Ovary (tissue), 7 donors: ENCODE measurements at regions not wholly inside any gene's neighbourhood (a gene's known extent, or its start where the extent isn't known, plus 50 kb on each side); places are given as distances from the start of the nearest gene placed in this dataset.

Source experiments
- DNase-seq, 5 donors: peaks; one replicate each; pipeline ENCODE4 v3.0.0-alpha.2; 2019 to 2020
- H3K27ac ChIP-seq, 2 donors: fragments of 200-600 bp; one replicate each; pipeline versions ENCODE4 v1.5.1 to v1.8.0; 2019 to 2022
- H3K27me3 ChIP-seq: fragments of 200-600 bp; one replicate; pipeline ENCODE4 v1.8.0; 2022
- H3K36me3 ChIP-seq: fragments of 200-600 bp; sonication (generic); one replicate; pipeline ENCODE4 v1.5.1; 2019
- H3K4me1 ChIP-seq: one replicate; pipeline ENCODE4 v1.8.1; 2013; ENCODE audit warnings: mild to moderate bottlenecking, moderate library complexity; ENCODE audit not compliant: insufficient read depth
- H3K4me3 ChIP-seq: fragments of 200-600 bp; sonication (generic); one replicate; pipeline ENCODE4 v1.5.1; 2017
- H3K9me3 ChIP-seq, 2 donors: fragments of 200-600 bp in 1 of 2; sonication (generic) in 1 of 2; one replicate each; pipeline versions ENCODE4 v1.5.1 to v1.8.1; 2013 to 2019; ENCODE audit warnings: mild to moderate bottlenecking in 1 of 2, moderate library complexity in 1 of 2
- CTCF ChIP-seq, 3 donors: fragments of 450-650 bp in 2 of 3; fragments of 200-600 bp in 1 of 3; IDR thresholded peaks; one replicate each; pipeline versions ENCODE4 v1.5.1 to v1.8.0; 2016 to 2022; ENCODE audit warnings: antibody characterized with exemption in 3 of 3, mild to moderate bottlenecking in 1 of 3
- EP300 ChIP-seq: sonication (generic); formaldehyde crosslinking; IDR thresholded peaks from one replicate; pipeline ENCODE4 v1.6.1; 2017; ENCODE audit warnings: antibody characterized with exemption
- POLR2A ChIP-seq: fragments of 450-650 bp; IDR thresholded peaks from one replicate; pipeline ENCODE4 v1.6.1; 2017; ENCODE audit warnings: antibody characterized with exemption, mild to moderate bottlenecking, moderate library complexity
- WGBS, 3 donors: extraction: QIAGEN DNeasy Blood & Tissue Kit in 1 of 3; methylation state at CpG; one replicate each; pipeline versions ENCODE4 v1.1.5 to v1.1.7; 2013 to 2017; 5-methylcytosine and 5-hydroxymethylcytosine counted together
- intact Hi-C, 4 donors: fragments of 100-400 bp; cut with DNase I; formaldehyde crosslinking; loops; one replicate each; pipeline versions ENCODE4 v1.11.0 to v1.15.1; 2022 to 2023
- donor health status: DM: no; HTN: no; CAD: no; lungs with moderate emphysema.
- donor health status: DM: no; HTN: no; CAD: no.
- donor health status: Bipolar disorder and iron deficiency.
- donor health status: DM: no; HTN: no; CAD: no.
- donor health status: DM: yes; HTN: yes; CAD: no.

DNA sequence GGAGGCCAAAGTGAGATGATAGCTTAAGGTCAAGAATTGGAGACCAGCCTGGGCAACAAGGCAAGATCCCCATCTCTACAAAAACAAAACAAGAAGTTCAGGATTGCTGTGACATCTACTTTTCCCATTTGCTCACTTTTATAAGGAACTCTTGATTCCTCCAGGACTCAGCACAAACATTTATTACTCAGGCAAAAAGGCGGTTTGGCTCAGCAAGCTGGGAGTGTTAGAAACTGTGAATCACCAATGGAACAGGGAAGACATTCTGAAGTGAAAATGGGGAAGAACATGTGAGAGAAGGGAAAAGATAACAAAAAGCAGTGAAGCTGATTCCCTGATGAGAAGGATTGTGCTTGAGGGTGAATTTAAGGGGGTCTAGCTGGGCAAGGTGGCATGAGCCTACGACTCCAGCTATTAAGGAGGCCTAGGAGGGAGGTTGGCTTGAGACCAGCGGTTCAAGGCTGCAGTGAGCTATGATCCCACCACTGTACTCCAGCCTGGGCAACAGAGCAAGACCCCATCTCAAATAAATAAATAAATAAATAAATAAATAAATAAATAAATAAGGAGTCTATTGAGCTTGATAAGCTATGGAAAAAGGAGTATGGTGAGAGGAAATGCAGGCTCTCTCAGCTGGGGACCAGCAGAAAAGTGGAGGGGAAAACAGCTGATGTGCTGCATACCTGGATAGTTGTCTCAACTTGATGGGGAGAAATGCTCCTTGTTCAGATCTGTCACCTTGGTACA lies 65.4 kb upstream of the HDDC2 start:
- intact Hi-C loops, result no loop called here
- H3K4me3 ChIP-seq, result no peak overlapping the region
- WGBS, 3 donors, result 86 to 95% (median 94%) methylated on average over 3 of the region's 3 CpGs

DNA sequence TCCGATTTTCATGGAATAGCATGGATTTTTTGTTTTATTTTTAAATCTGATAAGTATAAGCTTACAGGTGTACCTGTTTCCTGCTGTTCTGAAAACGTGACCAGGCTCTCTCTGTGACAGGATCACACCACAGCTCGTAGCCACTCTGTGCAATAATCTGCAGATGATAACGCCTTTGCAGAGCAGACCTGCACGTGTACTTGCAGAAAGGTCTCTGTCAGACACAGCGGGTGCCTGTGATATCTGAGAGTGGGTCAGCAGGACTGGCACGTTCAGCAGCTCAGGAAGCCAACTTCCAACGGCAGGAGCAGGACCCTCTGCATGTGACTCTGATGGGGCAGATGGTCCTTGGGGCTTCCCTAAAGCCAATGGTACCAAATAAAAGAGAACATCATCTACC lies 68.6 kb upstream of the HDDC2 start:
- no peaks in the 10 kb centered on the region for H3K4me1 ChIP-seq
- H3K4me3 ChIP-seq, result no peak overlapping the region
- no peak overlapping the region for H3K27ac ChIP-seq
- H3K27me3 ChIP-seq, result no peaks in the 10 kb centered on the region
- intact Hi-C loops, result no loop called here
- no peaks in the 10 kb centered on the region for H3K36me3 ChIP-seq
- TF ChIP-seq POLR2A (no peak), EP300 (no peak), CTCF (IDR thresholded peaks at IDR 0.05) (no peak)
- DNase-seq, result no peak
- no peaks in the 10 kb centered on the region for H3K9me3 ChIP-seq
- WGBS, 3 donors, result 66 to 72% (median 71%) methylated on average over 8 of the region's 8 CpGs

More for the DNA sequence above, 65.4 kb upstream of the HDDC2 start:
- H3K4me1 ChIP-seq, result peaks cover 2% of the 10 kb centered on the region
- no peak for DNase-seq
- TF ChIP-seq EP300, result no peak
- TF ChIP-seq CTCF (IDR thresholded peaks at IDR 0.05), result no peak
- TF ChIP-seq POLR2A, result no peak
- H3K9me3 ChIP-seq, result no peaks in the 10 kb centered on the region
- no peaks in the 10 kb centered on the region for H3K27me3 ChIP-seq
- no peaks in the 10 kb centered on the region for H3K36me3 ChIP-seq
- no peak overlapping the region for H3K27ac ChIP-seq

DNA sequence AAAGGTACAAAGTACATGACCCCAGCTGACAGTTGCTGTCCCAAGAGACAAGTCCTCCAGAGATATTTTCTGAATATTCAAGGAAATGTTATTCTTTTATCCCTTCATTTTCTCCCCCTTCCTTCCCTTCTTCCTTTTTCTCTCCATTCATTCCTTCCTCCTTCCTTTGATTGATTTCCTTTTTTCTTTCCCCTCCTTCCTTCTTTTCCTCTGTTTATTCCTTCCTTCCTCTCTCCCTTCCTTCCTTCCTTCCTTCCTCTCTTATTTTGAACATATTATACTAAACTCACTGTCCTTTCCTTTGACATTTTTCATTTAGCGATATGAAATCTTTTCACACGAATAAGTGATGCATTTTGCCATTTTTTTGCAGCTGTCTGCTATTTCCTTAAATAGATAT lies 73.2 kb upstream of the HDDC2 start:
- intact Hi-C loops, result no loop called here
- no peaks in the 10 kb centered on the region for H3K27me3 ChIP-seq
- TF ChIP-seq EP300 (no peak), POLR2A (no peak), CTCF (IDR thresholded peaks at IDR 0.05) (no peak)
- WGBS, 3 donors, result 72 to 88% (median 79%) methylated on average over 2 of the region's 2 CpGs
- DNase-seq, result no peak
- H3K27ac ChIP-seq, result no peak overlapping the region
- no peaks in the 10 kb centered on the region for H3K36me3 ChIP-seq
- no peak overlapping the region for H3K4me3 ChIP-seq
- H3K9me3 ChIP-seq, result no peaks in the 10 kb centered on the region
- H3K4me1 ChIP-seq, result no peaks in the 10 kb centered on the region

DNA sequence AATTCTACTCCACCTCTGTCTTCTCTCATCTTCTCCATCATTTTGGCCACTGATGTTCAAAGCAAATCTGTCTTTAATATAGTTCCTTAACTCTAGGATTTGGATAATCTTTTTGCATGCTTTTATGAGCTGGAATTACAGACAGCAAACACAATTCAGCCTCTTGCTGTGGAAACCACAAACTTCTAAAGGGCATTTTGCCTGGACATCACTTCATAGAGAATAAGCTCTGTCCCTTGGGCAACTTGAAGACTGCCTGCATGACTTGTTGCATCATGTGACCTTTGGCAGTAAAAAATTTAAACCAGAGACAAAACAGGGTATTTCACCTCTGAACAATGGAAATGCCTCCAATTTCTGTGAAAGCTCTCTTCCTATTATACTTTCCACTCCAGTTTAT lies 74.1 kb upstream of the HDDC2 start:
- Histone ChIP-seq H3K4me3 (no peak overlapping the region), H3K9me3 (no peaks in the 10 kb centered on the region), H3K36me3 (no peaks in the 10 kb centered on the region), H3K27me3 (no peaks in the 10 kb centered on the region), H3K4me1 (no peaks in the 10 kb centered on the region), H3K27ac (no peak overlapping the region)
- no peak for TF ChIP-seq CTCF (IDR thresholded peaks at IDR 0.05)
- no peak for TF ChIP-seq POLR2A
- no peak for TF ChIP-seq EP300
- intact Hi-C loops, result no loop called here
- DNase-seq, result no peak
